ENCODE measurements at regions not wholly inside any gene's neighbourhood (a gene's known extent, or its start where the extent isn't known, plus 50 kb on each side); places are given as distances from the start of the nearest gene placed in this dataset.

- DNase-seq, result no peak
Measured at GRCh38 chr2:11955884-11956291, 209.5 kb downstream of the LPIN1 start.

GRCh38 chr2:11962707-11963328, 216.4 kb downstream of the LPIN1 start:
- no peak for DNase-seq

GRCh38 chr2:11963966-11964365, 217.5 kb downstream of the LPIN1 start:
- DNase-seq, result no peak

- no peak for DNase-seq
Measured at GRCh38 chr2:11967946-11968465, 221.6 kb downstream of the LPIN1 start.

GRCh38 chr2:11968521-11968920, 222.1 kb downstream of the LPIN1 start:
- no peak for DNase-seq

GRCh38 chr2:11969774-11970173, 223.3 kb downstream of the LPIN1 start:
- no peak for DNase-seq

- no peak for DNase-seq
Measured at GRCh38 chr2:11974573-11974972, 228.1 kb downstream of the LPIN1 start.

- no peak for DNase-seq
Measured at GRCh38 chr2:11975373-11975772, 228.9 kb downstream of the LPIN1 start.

GRCh38 chr2:11976073-11976472, 229.6 kb downstream of the LPIN1 start:
- no peak for DNase-seq

- DNase-seq, result no peak
Measured at GRCh38 chr2:11977766-11978524, 231.5 kb downstream of the LPIN1 start.

GRCh38 chr2:11980809-11981208, 234.4 kb downstream of the LPIN1 start:
- no peak for DNase-seq

- DNase-seq, result no peak
Measured at GRCh38 chr2:11983401-11983800, 237.0 kb downstream of the LPIN1 start.

GRCh38 chr2:11983870-11984269, 237.4 kb downstream of the LPIN1 start:
- DNase-seq, result no peak

- DNase-seq, result no peak
Measured at GRCh38 chr2:11984316-11985158, 238.1 kb downstream of the LPIN1 start.

GRCh38 chr2:11985817-11986566, 239.6 kb downstream of the LPIN1 start:
- no peak for DNase-seq

GRCh38 chr2:11987151-11987550, 240.7 kb downstream of the LPIN1 start:
- no peak for DNase-seq

GRCh38 chr2:11988691-11989353, 242.4 kb downstream of the LPIN1 start:
- DNase-seq, result no peak

- no peak for DNase-seq
Measured at GRCh38 chr2:11989354-11989703, 242.9 kb downstream of the LPIN1 start.

GRCh38 chr2:11990576-11990975, 244.1 kb downstream of the LPIN1 start:
- DNase-seq, result no peak

- DNase-seq, result no peak
Measured at GRCh38 chr2:11993749-11994148, 247.3 kb downstream of the LPIN1 start.

- no peak for DNase-seq
Measured at GRCh38 chr2:11995456-11995855, 249.0 kb downstream of the LPIN1 start.

GRCh38 chr2:11996618-11997017, 250.2 kb downstream of the LPIN1 start:
- DNase-seq, result no peak
